ENCODE measurements at regions not wholly inside any gene's neighbourhood (a gene's known extent, or its start where the extent isn't known, plus 50 kb on each side); places are given as distances from the start of the nearest gene placed in this dataset.

DNA sequence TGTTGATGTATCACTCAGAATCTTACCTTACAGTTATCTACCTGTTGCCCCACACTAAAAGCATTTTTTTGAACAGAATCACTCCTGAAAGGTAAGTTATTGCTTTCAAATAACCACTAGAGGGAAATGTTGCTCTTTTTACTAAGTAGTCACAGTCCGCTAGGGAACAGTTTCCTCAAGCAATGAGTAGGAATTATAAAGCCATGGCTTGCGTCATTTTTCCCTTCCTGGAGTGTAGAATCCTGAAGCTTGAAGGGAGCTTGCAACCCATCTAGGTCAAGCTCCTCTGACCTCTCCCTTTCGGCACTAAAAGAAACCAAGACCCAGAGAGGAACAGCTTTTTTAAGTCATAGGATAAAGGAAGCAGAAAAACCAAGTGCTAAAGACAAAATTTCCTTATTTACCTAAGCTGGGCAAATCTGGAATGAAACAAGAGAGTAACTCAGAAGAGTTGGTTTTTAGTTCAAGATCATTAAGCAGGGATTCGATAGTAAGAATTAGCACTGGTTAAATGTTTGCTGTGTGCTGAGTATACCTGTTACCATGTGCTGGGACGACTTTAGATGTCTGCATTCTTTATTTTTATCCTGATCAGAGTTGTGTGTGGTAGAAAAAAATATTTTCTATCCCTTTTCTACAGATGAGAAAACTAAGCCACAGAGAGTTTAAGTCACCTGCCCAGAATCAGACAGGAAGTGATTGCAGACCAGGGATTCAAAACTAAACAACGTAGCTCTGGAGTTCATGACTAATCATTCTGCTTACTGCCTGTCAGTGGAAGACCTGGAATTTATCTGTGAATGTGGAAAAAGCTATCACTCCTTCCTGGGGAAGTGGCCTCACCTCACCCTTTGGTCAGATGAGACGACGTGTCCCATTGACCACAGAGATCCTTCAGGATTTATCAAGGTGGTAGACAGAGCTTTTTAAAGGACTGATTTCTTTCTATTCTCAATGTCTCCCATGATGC, 631.5 kb downstream of the RAB28 start:
- Mint-ChIP-seq H3K9me3 (ENCODE audit: low read depth) (no peaks in the 10 kb centered on the region), H3K27ac (no peak overlapping the region), H3K4me1 (no peaks in the 10 kb centered on the region), H3K27me3 (peaks cover 4% of the 10 kb centered on the region), H3K4me3 (no peak overlapping the region), H3K36me3 (ENCODE audit: low read depth) (no peaks in the 10 kb centered on the region)
- ATAC-seq: peak; percentile 19
- DNase-seq: no peak
- ChIA-PET POLR2A (interaction anchor here (0.7 kb wide), 1 partner anchor 625 kb away, joined by 4 read pairs; no protein-coding TSS in a partner anchor), CTCF (interaction anchor here (1.2 to 1.3 kb wide), 2 partner anchors 31 to 348 kb away, joined by 3 to 6 read pairs; no protein-coding TSS in a partner anchor)
- intact Hi-C loops (cut with DNase I, micrococcal nuclease): loop anchor here (1.0 kb wide), 3 partner anchors 579 to 697 kb away; no protein-coding TSS in a partner anchor

DNA sequence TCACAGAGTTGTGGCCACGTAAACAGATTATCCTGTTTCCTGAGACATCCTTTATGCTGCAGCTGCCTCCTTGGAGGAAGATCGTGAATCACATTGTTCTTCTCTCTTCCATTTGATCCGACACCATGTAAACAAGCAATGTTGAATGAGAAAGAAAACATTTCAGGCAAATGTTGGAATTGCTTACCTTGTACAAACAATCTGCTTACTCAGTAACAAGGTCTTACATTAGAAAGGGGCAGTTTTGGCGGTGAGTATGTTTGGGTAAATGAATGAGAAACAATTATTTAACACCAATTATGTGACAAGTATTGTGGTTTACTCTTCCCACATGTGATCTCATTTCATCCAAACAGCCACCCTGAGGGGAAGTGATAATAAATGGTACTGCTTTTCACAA, 637.8 kb downstream of the RAB28 start:
- H3K36me3 Mint-ChIP-seq (ENCODE audit: low read depth): no peaks in the 10 kb centered on the region
- ATAC-seq (no peak), DNase-seq (no peak)
- ChIA-PET CTCF (no interaction called here), POLR2A (no interaction called here)
- no peaks in the 10 kb centered on the region for H3K9me3 Mint-ChIP-seq (ENCODE audit: low read depth)
- intact Hi-C loops (cut with DNase I, micrococcal nuclease): no loop called here
- no peaks in the 10 kb centered on the region for H3K4me1 Mint-ChIP-seq
- H3K27me3 Mint-ChIP-seq: peaks cover 12% of the 10 kb centered on the region
- no peak overlapping the region for H3K27ac Mint-ChIP-seq
- no peak overlapping the region for H3K4me3 Mint-ChIP-seq

DNA sequence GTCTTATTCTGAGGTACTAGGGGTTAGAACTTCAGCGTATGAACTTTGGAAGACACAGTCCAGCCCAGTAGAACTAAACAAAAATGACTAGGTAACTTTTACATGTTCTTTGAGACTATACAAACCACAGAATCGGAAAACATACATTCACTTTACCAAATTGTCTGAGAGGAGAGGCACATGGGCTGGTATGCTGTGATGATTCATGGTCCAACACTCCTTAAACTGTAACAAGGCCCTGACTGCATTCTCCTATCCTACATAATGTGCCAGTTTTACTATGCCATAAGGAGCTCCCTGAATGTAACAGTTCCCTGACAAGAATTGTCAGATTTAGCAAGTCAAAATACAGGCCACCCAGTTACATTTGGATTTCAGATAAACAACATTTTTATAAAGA, 640.0 kb downstream of the RAB28 start:
- intact Hi-C loops (cut with DNase I, micrococcal nuclease): no loop called here
- Mint-ChIP-seq H3K36me3 (ENCODE audit: low read depth) (no peaks in the 10 kb centered on the region), H3K4me1 (no peaks in the 10 kb centered on the region), H3K9me3 (ENCODE audit: low read depth) (no peaks in the 10 kb centered on the region), H3K27ac (no peak overlapping the region), H3K27me3 (peaks cover 9% of the 10 kb centered on the region), H3K4me3 (no peak overlapping the region)
- ChIA-PET CTCF (no interaction called here), POLR2A (no interaction called here)
- ATAC-seq: no peak
- DNase-seq: no peak

DNA sequence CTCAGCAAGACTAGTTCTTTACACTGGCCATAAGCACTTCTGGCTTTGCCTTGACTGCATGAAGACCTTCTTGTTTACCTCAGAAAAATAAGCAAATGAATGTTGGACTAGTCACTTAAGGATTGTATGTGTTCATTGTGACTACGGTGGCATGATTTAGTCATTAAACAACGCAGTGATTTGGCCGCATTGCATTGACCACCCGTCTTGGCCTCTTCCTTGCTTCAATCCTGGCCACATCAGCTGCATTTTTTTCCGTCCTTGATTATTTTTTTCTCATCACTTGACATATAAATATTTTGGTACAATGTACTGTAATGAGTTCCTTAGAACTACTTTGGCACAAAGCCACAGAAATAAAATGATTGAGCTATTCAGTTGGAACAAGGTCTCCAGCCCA, 656.2 kb downstream of the RAB28 start:
- no peaks in the 10 kb centered on the region for H3K36me3 Mint-ChIP-seq (ENCODE audit: low read depth)
- peaks cover 3% of the 10 kb centered on the region for H3K9me3 Mint-ChIP-seq (ENCODE audit: low read depth)
- H3K27ac Mint-ChIP-seq: no peak overlapping the region
- intact Hi-C loops (cut with DNase I, micrococcal nuclease): no loop called here
- H3K27me3 Mint-ChIP-seq: peaks cover 5% of the 10 kb centered on the region
- DNase-seq (no peak), ATAC-seq (no peak)
- no peak overlapping the region for H3K4me3 Mint-ChIP-seq
- no peaks in the 10 kb centered on the region for H3K4me1 Mint-ChIP-seq
- CTCF ChIA-PET: no interaction called here
- POLR2A ChIA-PET: no interaction called here

DNA sequence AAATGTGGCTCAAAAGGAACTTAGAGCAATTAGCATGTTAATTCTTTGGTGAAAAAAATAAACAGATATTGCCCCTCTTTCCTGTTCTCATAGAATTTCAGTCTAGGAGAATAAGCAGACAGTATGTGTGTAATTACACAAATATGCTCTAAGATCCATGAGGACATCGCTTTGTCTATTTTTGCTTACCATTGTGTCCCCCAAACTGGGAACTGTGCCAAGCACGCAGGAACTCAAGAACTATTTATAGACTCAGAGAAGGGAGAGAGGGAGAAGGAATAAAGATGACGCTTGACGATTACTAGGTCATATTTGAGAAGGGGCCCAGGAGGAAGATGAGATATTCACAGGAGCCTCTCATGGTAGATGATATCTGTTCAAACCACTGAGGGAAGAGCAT, 692.6 kb downstream of the RAB28 start:
- Mint-ChIP-seq H3K4me1 (no peaks in the 10 kb centered on the region), H3K4me3 (no peak overlapping the region), H3K9me3 (ENCODE audit: low read depth) (peaks cover 11% of the 10 kb centered on the region), H3K36me3 (ENCODE audit: low read depth) (no peaks in the 10 kb centered on the region), H3K27ac (no peak overlapping the region), H3K27me3 (no peaks in the 10 kb centered on the region)
- ChIA-PET POLR2A (no interaction called here), CTCF (no interaction called here)
- intact Hi-C loops (cut with DNase I, micrococcal nuclease): no loop called here
- no peak for ATAC-seq
- DNase-seq: no peak

DNA sequence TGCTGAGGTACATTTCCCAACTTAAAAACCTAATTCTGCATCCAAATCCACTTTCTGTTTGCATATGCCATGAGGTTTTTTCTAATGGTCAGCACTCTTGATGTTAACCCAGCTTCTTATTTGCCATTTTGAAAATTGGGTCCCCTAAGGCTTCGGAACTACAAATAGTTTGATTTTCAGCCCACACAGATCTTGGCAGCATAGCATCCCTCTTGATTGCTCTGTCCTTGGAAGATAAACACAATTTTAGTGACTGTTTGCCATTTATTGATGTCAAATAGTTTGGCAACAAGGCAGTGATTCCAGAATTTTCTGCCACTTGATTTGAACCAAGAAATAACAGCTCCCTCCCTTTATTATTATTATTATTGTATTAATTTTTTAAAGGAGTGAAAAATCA, 696.9 kb downstream of the RAB28 start:
- Mint-ChIP-seq H3K4me1 (no peaks in the 10 kb centered on the region), H3K4me3 (no peak overlapping the region)

DNA sequence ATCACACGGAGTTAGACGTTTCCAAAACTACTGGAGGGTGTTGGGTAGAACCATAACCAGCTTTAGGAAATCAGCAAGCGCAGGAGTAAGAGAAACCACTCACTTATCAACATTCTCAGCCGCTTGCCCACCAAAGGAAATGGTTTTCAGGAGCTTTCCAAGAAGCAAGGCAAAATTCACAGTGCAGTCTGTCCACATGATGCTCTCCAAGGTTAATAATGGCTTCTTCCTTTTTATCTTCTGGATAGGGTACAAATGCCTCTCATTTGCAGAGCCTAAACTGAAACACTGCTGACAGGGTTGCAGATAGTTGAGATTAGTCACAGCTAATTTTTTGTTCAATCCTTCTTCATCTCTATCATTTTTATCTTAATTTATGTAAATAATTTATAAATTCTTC, 705.4 kb downstream of the RAB28 start:
- ChIA-PET POLR2A (no interaction called here), CTCF (no interaction called here)
- H3K4me3 Mint-ChIP-seq: no peak overlapping the region
- H3K27ac Mint-ChIP-seq: no peak overlapping the region
- no peaks in the 10 kb centered on the region for H3K4me1 Mint-ChIP-seq
- no peaks in the 10 kb centered on the region for H3K9me3 Mint-ChIP-seq (ENCODE audit: low read depth)
- no peak for DNase-seq
- H3K36me3 Mint-ChIP-seq (ENCODE audit: low read depth): no peaks in the 10 kb centered on the region
- peaks cover 2% of the 10 kb centered on the region for H3K27me3 Mint-ChIP-seq
- ATAC-seq: no peak
- intact Hi-C loops (cut with DNase I, micrococcal nuclease): no loop called here

More for the DNA sequence above, 696.9 kb downstream of the RAB28 start:
- CTCF ChIA-PET: no interaction called here
- DNase-seq: no peak
- POLR2A ChIA-PET: no interaction called here
- no peak for ATAC-seq
- H3K27me3 Mint-ChIP-seq: no peaks in the 10 kb centered on the region
- intact Hi-C loops (cut with DNase I, micrococcal nuclease): no loop called here
- H3K36me3 Mint-ChIP-seq (ENCODE audit: low read depth): no peaks in the 10 kb centered on the region
- no peak overlapping the region for H3K27ac Mint-ChIP-seq
- peaks cover 11% of the 10 kb centered on the region for H3K9me3 Mint-ChIP-seq (ENCODE audit: low read depth)

DNA sequence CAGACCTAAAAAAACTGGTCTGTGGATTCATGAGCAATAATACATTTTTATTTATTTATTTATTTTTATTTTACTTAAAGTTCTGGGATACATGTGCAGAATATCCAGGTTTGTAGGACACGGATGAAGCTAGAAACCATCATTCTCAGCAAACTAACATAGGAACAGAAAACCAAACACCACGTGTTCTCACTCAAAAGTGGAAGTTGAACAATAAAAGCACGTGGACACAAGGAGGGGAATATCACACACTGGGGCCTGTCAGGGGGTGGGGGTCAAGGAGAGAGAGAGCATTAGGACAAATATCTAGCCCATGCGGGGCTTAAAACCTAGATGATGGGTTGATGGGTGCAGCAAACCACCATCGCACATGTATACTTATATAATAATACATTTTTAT, 705.9 kb downstream of the RAB28 start:
- CTCF ChIA-PET: no interaction called here
- Mint-ChIP-seq H3K4me1 (no peaks in the 10 kb centered on the region), H3K4me3 (no peak overlapping the region), H3K27ac (no peak overlapping the region), H3K9me3 (ENCODE audit: low read depth) (no peaks in the 10 kb centered on the region), H3K36me3 (ENCODE audit: low read depth) (no peaks in the 10 kb centered on the region), H3K27me3 (peaks cover 2% of the 10 kb centered on the region)
- ATAC-seq (no peak), DNase-seq (no peak)
- POLR2A ChIA-PET: no interaction called here
- intact Hi-C loops (cut with DNase I, micrococcal nuclease): no loop called here

DNA sequence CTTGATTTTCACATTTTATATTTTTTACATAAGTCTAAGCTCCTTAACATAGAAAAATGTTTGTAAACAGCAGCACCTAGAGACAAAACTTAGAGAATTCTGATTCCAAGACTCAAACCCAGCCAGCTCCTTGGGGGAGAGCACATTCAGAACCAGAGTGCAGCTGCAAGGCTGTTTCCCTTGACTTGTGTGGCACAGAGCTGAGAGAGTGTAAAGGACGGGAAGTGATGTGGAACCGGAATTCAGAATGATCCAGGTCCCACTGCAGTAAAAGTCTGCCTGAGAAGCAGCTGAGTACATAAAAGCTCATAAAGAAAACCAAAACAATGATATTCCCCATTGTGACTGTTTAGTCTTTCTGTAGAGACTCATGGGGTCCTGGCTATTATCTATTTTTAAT, 713.8 kb downstream of the RAB28 start:
- Mint-ChIP-seq H3K36me3 (ENCODE audit: low read depth) (no peaks in the 10 kb centered on the region), H3K4me3 (no peak overlapping the region), H3K27ac (no peak overlapping the region), H3K9me3 (ENCODE audit: low read depth) (no peaks in the 10 kb centered on the region), H3K4me1 (no peaks in the 10 kb centered on the region), H3K27me3 (peaks cover 6% of the 10 kb centered on the region)
- intact Hi-C loops (cut with DNase I, micrococcal nuclease): no loop called here
- ChIA-PET POLR2A (no interaction called here), CTCF (no interaction called here)
- no peak for ATAC-seq
- no peak for DNase-seq

DNA sequence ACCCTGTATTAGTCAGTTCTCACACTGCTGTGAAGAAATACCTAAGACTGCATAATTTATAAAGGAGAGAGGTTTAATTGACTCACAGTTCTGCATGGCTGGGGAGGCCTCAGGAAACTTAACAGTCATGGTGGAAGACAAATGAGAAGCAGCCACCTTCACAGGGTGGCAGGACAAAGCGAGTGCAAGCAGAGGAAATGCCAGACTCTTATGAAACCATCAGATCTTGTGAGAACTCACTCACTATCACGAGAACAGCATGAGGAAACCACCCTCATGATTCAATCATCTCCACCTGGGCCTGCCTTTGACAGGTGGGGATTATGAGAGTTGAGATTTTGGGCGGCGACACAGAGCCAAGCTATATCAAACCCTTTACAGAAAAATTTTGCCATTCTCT, 722.4 kb downstream of the RAB28 start:
- no peaks in the 10 kb centered on the region for H3K36me3 Mint-ChIP-seq (ENCODE audit: low read depth)
- H3K27ac Mint-ChIP-seq: no peak overlapping the region
- intact Hi-C loops (cut with DNase I, micrococcal nuclease): no loop called here
- H3K4me1 Mint-ChIP-seq: no peaks in the 10 kb centered on the region
- ATAC-seq: no peak
- no peaks in the 10 kb centered on the region for H3K9me3 Mint-ChIP-seq (ENCODE audit: low read depth)
- no peaks in the 10 kb centered on the region for H3K27me3 Mint-ChIP-seq
- no peak for DNase-seq
- CTCF ChIA-PET: interaction anchor here (0.6 kb wide), 1 partner anchor 42 kb away, joined by 3 read pairs; no protein-coding TSS in a partner anchor
- POLR2A ChIA-PET: no interaction called here
- H3K4me3 Mint-ChIP-seq: no peak overlapping the region

DNA sequence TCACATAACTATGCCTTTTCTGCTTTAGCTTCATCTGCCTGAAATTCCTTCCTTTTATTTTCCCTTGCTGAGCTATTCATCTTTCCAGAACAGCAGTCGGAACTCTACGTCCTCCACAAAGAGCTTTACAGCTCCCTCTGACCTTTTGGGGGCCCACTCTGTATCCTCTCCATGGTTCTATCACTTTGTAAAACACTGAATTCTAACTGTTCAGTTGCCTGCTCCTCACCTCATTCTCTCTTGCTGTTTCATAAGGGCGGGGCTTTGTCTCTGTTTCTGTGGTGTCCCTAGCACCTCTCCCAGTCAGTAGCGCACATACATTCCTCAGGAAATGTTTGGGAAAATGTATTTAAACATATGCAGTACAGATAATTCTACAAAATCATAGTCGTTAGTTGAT, 737.0 kb downstream of the RAB28 start:
- ATAC-seq (no peak), DNase-seq (no peak)
- H3K36me3 Mint-ChIP-seq (ENCODE audit: low read depth): no peaks in the 10 kb centered on the region
- H3K27me3 Mint-ChIP-seq: no peaks in the 10 kb centered on the region
- H3K9me3 Mint-ChIP-seq (ENCODE audit: low read depth): no peaks in the 10 kb centered on the region
- ChIA-PET POLR2A (no interaction called here), CTCF (no interaction called here)
- no peaks in the 10 kb centered on the region for H3K4me1 Mint-ChIP-seq
- no peak overlapping the region for H3K4me3 Mint-ChIP-seq
- intact Hi-C loops (cut with DNase I, micrococcal nuclease): no loop called here
- H3K27ac Mint-ChIP-seq: no peak overlapping the region

DNA sequence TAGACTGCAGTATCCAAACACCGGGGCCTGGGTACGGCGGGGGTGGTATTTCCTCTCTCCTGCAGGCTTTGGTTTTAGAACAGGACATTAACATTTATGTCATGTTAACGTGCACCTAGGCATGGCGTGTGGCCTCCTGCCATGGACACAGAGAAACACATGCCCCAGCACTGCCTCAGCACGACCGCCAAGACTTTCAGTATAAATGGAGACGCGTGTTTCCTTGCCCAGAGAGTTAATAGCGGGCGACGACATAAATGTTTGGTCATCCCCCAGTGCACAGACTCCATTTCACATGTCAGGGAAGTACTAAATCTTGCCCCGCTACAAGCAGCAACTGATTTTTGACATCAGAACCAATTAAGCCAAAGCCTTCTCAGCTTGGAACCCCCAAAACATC, 737.9 kb downstream of the RAB28 start:
- POLR2A ChIA-PET: no interaction called here
- no peak overlapping the region for H3K4me3 Mint-ChIP-seq
- H3K9me3 Mint-ChIP-seq (ENCODE audit: low read depth): no peaks in the 10 kb centered on the region
- H3K27me3 Mint-ChIP-seq: no peaks in the 10 kb centered on the region
- ATAC-seq (no peak), DNase-seq (no peak)
- intact Hi-C loops (cut with DNase I, micrococcal nuclease): no loop called here
- no peaks in the 10 kb centered on the region for H3K36me3 Mint-ChIP-seq (ENCODE audit: low read depth)
- H3K4me1 Mint-ChIP-seq: no peaks in the 10 kb centered on the region
- CTCF ChIA-PET: no interaction called here
- no peak overlapping the region for H3K27ac Mint-ChIP-seq

Measured in activated CD4-positive, alpha-beta T cell treated with anti-CD3 and anti-CD28 coated beads for 36 hours (primary cell).